ENCODE measurements at regions not wholly inside any gene's neighbourhood (a gene's known extent, or its start where the extent isn't known, plus 50 kb on each side); places are given as distances from the start of the nearest gene placed in this dataset.

GRCh38 chr13:40375489-40376171, 290.8 kb downstream of the FOXO1 start:
- no peak for DNase-seq

- DNase-seq = no peak
These were observed 290.1 kb downstream of the FOXO1 start for GRCh38 chr13:40376296-40376849.

GRCh38 chr13:40376867-40377535, 289.4 kb downstream of the FOXO1 start:
- DNase-seq = no peak

- no peak for DNase-seq
These were observed 288.7 kb downstream of the FOXO1 start for GRCh38 chr13:40377783-40378182.

- no peak for DNase-seq
These were observed 287.2 kb downstream of the FOXO1 start for GRCh38 chr13:40379196-40379595.

DNA sequence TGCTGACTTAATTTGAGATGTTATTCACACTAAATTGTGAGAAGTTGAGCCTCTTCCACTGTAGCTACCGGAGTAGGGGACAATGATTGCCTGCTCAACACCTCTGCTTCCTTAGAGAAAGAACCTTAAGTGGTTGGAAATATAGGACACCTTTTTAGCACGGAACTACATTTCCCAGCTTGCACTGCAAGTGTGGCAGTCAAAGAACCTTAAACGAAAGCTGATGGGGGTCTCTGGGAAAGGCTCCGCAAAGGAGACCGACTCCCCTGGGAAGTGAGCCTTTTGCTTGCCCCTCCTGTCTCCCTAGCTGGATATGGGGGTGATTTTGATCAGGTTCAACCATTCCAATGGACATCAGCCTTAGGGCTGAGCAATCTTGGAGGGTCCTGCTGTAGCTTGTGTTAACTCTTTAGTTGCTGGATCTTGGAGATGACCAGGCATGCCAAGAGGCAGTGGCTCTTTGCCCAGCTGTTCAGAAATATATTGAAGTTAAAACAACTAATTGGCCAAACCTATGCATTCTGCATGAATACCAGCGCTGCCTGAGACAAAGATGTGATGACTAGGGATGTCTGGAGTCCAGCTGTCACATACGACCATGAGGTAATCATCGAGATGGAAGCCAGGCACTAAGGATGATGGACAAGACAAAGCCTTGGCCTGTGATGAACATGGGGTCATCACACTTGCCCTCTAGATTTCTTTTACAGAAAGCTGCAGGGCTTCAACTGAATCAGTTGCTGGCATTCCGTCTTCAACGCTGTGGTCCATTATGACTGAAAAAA, 286.5 kb downstream of the FOXO1 start:
- DNase-seq = no peak

GRCh38 chr13:40381935-40382764, 284.3 kb downstream of the FOXO1 start:
- no peak for DNase-seq

DNA sequence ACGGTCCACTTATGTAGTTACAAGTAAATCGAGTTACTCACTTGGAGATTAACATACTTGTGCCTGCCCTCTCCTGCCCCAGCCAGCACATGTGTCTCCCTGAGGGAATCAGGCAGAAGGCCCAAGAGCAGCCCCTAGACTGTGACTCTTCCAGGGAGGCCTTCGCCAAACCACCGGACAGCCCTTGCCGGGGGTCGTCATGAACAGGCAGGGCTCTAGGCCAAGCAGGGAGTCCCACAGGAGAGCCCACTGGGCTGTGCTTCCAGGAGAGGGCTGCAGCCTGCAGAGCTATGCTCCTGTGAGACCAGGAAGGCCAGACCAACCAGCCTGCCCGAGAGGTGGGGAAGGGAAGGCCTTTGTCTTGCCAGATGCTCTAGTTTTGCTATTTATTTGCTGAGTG, 283.3 kb downstream of the FOXO1 start:
- no peak for DNase-seq

DNA sequence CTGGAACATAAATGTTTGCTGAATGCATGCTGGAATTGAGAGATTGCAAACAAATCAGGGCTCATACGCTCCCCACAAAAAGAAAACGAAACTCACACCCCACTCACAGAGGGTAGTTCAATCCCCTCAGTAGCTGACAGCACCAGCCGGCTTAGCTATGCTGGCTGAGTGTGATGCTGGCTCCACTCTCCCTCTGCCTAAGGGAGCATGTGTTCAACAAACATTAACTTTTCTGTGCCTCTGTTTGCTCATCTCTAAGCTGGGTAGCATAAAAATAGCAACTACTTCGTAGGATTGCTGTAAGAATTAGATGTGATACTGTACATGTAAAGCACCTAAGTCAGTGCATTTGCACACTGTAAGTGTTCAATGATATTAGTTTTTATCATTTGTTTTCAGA, 282.6 kb downstream of the FOXO1 start:
- DNase-seq = no peak

DNA sequence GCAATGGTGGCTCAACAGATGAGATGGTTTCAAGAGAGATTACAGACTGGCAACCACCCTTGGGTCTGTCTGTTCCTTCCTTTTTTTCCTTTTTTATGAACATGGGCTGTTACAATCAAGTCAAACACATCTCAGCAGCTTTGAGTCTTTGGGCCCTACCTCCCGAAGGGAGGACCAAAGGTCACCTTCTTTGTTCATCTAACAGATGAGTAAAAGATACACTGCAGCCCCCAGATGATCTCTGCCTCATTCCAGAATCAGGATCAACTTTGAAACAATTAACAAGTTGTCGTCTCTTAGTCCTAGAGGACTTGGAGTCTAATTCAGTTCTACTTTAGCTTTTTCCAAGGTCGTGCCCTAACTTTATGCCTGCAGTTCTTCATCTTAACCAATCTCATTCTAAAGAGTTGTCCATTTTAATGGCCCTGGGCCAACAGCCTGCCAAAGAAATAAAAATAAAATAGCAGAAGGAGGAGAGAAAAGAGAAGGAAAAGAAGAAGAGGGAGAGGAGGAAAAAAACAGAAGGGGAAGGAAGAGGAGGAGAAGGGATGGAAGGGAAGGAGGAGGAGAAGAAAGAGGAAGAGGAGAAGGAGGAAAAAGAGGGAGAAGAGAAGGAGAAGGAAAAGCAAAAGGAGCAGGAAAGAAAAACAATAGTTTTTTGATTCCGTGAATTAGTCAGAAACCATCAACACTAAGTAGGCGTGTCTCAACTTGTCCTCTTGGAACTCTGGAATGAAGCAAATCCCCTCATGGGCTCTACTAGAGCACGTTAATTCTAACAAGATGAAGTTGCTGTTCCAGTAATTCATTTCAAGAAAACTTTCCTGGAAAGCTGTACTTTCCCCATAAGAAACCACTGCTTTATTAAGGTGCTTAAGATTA, 281.2 kb downstream of the FOXO1 start:
- DNase-seq = peak; percentile 15

DNA sequence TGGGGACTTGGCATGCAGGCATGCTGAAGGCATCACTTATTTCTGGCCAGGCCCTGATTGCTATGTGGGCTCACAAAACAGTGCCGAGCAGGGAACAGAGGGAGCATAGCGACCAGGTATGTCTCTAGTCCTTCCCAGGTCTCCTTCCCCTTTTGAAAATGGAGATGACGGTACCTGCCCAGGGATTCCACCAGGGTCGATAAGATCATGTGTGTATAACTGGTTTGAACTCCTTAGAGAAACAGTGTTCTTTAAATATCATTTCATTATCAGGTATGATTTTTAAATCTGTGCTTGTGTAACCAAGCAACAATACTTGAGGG, 280.6 kb downstream of the FOXO1 start:
- DNase-seq = no peak

DNA sequence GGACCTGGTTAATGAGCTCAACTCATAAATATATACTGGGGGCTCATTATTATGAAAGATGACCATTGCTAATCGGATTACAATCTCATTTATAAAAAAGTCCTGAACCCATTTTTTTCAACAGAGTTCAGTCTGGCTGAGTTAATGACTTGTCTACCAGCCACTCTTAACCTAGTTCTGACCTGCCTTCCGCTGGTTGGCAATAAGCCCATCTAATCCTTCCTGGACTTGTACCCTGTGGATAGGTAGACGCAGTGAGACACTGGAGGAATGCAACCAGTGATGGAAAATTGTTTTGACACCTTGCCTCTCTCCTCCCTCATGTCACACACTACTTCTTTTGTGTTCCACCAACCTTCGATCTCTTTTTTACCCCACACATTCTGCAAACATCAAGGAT, 279.9 kb downstream of the FOXO1 start:
- no peak for DNase-seq

GRCh38 chr13:40387775-40388174, 278.7 kb downstream of the FOXO1 start:
- DNase-seq = no peak

DNA sequence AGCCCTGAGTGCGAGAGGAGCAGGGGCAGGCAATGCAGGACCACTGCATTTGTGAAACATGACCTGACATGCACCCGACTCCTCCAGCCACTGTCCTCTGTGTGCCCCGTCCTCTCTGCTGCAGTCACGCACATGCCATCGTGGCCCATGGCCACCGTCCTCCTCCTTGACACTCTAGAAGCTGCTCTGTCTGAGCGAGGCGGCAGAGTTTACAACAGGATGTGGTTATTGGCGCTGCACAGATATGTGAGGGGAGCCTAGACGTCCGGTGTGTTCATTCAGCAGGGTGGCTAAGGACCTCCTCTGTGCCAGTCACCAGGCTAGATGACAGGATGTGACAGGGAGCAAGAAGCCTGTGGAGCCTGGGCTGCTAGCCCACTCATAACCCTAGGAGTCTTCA, 277.8 kb downstream of the FOXO1 start:
- DNase-seq = peak; percentile 70

DNA sequence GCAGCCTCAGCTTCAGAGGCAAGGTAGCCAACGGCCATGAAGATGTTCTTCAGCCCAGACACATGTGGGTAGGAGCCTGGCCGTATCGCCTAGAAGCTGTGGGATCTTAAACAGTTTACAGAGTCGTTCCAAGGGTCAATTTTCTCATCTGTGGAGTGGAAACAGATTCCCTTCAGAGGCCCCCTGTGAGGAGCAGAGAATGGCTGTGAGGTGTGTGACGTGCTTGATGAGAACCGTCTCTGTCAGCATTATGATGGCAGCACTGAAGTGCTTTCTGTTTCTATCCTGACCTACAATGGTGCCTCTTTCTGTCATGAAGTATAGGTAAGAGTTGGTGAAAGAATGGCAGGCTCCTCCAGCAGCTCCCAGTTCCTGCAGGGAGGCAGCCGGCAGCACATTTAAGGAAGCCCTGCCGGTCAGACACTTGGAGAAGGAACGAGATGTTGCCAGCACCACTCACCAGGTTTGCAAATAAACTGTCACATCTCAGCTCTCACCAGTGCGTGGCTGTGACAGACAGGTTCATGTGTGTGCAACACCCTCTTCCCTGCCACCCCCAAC, 277.3 kb downstream of the FOXO1 start:
- no peak for DNase-seq

- DNase-seq = no peak
These were observed 276.0 kb downstream of the FOXO1 start for GRCh38 chr13:40390401-40390916.

GRCh38 chr13:40391788-40392187, 274.7 kb downstream of the FOXO1 start:
- no peak for DNase-seq

DNA sequence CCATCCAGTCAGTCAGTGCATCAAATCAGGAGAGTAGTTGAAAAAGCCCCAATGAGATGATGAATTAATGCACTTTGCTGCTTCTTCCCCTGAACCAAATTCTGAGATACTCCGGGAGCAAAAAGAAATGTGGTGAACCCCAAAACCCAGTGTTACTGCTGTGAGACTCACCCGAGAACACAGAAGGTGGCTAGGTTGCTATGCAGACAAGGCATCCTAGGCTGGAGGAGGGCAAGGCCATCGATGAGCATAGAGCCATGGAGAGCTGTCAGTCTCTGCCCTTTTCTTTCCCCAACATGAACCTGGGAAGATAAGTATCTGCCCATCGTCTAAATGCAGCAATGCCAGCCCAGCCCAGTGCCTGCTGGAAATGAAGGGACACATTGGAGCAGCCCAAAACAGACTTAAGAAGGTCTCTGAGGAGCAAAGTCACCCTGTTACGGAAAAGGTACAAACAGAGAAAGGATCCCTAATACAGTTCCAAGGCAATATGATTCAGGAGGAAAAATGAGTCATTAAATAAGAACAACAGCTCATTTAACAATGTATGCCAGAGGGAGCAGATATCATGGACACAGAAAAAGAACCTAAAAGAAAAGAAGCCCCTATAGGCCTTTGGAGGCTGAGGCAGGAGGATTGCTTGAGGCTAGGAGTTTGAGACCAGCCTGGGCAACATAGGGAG, 272.0 kb downstream of the FOXO1 start:
- DNase-seq = no peak

GRCh38 chr13:40398065-40398464, 268.4 kb downstream of the FOXO1 start:
- DNase-seq = no peak

GRCh38 chr13:40399756-40400155, 266.7 kb downstream of the FOXO1 start:
- DNase-seq = no peak

Measured in fibroblast of skin of back (primary cell).